ENCODE measurements at regions not wholly inside any gene's neighbourhood (a gene's known extent, or its start where the extent isn't known, plus 50 kb on each side); places are given as distances from the start of the nearest gene placed in this dataset.

- no peaks in the 10 kb centered on the region for H3K4me1 Mint-ChIP-seq (ENCODE audit: unreplicated experiment)
- TF ChIP-seq CTCF (conservative IDR thresholded peaks at IDR 0.05) = no peak
- H3K27me3 Mint-ChIP-seq = no peaks in the 10 kb centered on the region
- H3K9me3 Mint-ChIP-seq = peaks cover 5% of the 10 kb centered on the region
- no peak overlapping the region for H3K4me3 Mint-ChIP-seq
- no peaks in the 10 kb centered on the region for H3K36me3 Mint-ChIP-seq
- DNase-seq (ENCODE audit: extremely low spot score, unreplicated experiment) = no peak
- no peak overlapping the region for H3K27ac Mint-ChIP-seq
Observed at GRCh38 chr12:73374360-73374759, 1102.2 kb downstream of the TRHDE start.

DNA sequence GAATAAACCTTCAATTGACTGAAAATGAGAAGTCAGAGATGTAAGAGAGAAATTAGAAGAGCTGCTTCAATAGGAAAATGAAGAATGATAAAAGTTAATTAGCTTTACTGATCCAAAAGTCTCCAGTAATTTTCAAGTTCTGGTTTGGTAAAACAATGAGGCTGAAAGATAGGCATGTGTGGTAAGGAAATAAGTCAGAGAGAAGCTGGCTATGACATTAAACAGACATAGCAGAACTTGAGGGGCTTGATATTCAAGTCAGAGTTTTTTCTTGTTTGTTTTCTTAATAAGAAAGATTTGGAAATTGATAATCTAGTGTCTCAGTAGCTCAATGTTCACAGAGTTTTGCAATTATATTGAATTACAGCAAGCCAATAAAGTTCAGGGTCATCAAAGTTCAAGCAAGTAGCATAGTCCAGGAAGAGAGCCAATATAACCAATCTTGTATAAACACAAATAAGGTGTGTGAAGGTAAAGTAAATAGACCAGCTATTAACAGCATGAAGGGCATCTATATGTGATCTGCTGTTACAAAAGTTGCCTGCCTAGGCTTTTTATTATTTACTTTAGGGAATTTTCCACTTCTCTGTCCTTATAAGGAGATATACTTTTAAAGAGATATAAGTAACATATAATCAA is 1111.5 kb downstream of the TRHDE start:
- H3K27me3 Mint-ChIP-seq = no peaks in the 10 kb centered on the region
- H3K4me1 Mint-ChIP-seq (ENCODE audit: unreplicated experiment) = peaks cover 19% of the 10 kb centered on the region
- no peaks in the 10 kb centered on the region for H3K9me3 Mint-ChIP-seq
- no peak for TF ChIP-seq CTCF (conservative IDR thresholded peaks at IDR 0.05)
- peak overlapping the region; percentile 5 for H3K27ac Mint-ChIP-seq
- H3K36me3 Mint-ChIP-seq = peaks cover 3% of the 10 kb centered on the region
- DNase-seq (ENCODE audit: extremely low spot score, unreplicated experiment) = no peak
- H3K4me3 Mint-ChIP-seq = peak overlapping the region; percentile 4

DNA sequence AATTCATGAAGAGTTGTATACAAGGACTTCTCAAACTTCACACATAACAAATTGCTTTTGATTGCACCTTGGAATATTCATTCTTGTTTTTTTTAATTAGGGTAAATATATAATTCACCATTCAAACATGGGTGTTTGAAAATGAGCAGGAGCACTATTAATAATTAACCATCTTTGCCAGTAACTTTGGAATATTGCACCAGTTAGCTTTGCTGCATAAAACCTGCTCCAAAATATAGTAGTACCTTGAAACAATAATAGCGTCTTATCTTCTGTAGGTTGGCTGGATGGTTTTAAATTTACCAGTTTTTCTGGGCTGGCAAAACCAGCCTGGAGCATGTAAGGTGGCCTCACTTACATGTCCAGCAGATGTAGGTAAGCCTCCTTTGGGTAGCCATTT is 1112.4 kb downstream of the TRHDE start:
- no peak for TF ChIP-seq CTCF (conservative IDR thresholded peaks at IDR 0.05)
- Mint-ChIP-seq H3K36me3 (peaks cover 3% of the 10 kb centered on the region), H3K27me3 (no peaks in the 10 kb centered on the region), H3K9me3 (no peaks in the 10 kb centered on the region), H3K4me1 (ENCODE audit: unreplicated experiment) (peaks cover 19% of the 10 kb centered on the region), H3K4me3 (no peak overlapping the region), H3K27ac (peak overlapping the region; percentile 44)
- DNase-seq (ENCODE audit: extremely low spot score, unreplicated experiment) = no peak

DNA sequence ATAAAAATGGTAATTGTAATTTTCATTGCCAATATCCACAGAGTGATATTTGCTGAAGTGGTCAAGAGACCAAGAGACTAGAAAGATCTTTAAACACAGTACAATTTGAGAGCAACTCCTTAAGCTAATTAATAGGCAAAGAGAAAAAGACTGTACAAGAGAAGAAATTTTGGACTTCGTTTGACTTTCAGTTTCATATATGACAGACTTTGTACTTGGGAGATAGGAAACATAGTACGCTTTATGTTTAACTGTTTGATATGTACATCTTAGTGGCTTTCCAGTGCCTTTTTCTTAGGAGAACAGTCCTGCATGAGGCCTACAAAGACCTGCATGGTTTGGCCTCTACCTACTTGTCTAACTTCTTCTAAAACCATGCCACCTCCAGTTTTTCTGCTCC is 1118.1 kb downstream of the TRHDE start:
- Mint-ChIP-seq H3K27ac (no peak overlapping the region), H3K4me1 (ENCODE audit: unreplicated experiment) (no peaks in the 10 kb centered on the region), H3K9me3 (no peaks in the 10 kb centered on the region), H3K4me3 (no peak overlapping the region), H3K36me3 (no peaks in the 10 kb centered on the region), H3K27me3 (no peaks in the 10 kb centered on the region)
- no peak for DNase-seq (ENCODE audit: extremely low spot score, unreplicated experiment)
- no peak for TF ChIP-seq CTCF (conservative IDR thresholded peaks at IDR 0.05)

GRCh38 chr12:73413051-73413450 is 1124.6 kb upstream of the ATXN7L3B start:
- H3K27me3 Mint-ChIP-seq = no peaks in the 10 kb centered on the region
- TF ChIP-seq CTCF (conservative IDR thresholded peaks at IDR 0.05) = no peak

GRCh38 chr12:73413974-73414373 is 1123.7 kb upstream of the ATXN7L3B start:
- peaks cover 9% of the 10 kb centered on the region for H3K9me3 Mint-ChIP-seq
- DNase-seq (ENCODE audit: extremely low spot score, unreplicated experiment) = no peak
- H3K4me1 Mint-ChIP-seq (ENCODE audit: unreplicated experiment) = no peaks in the 10 kb centered on the region
- no peak overlapping the region for H3K4me3 Mint-ChIP-seq
- H3K36me3 Mint-ChIP-seq = peaks cover 3% of the 10 kb centered on the region
- TF ChIP-seq CTCF (conservative IDR thresholded peaks at IDR 0.05) = no peak
- no peak overlapping the region for H3K27ac Mint-ChIP-seq
- no peaks in the 10 kb centered on the region for H3K27me3 Mint-ChIP-seq

More at GRCh38 chr12:73413051-73413450, 1124.6 kb upstream of the ATXN7L3B start:
- H3K4me1 Mint-ChIP-seq (ENCODE audit: unreplicated experiment) = no peaks in the 10 kb centered on the region
- no peak overlapping the region for H3K27ac Mint-ChIP-seq
- H3K9me3 Mint-ChIP-seq = peaks cover 9% of the 10 kb centered on the region
- H3K36me3 Mint-ChIP-seq = peaks cover 3% of the 10 kb centered on the region
- no peak for DNase-seq (ENCODE audit: extremely low spot score, unreplicated experiment)
- H3K4me3 Mint-ChIP-seq = no peak overlapping the region

All from type B pancreatic cell (in vitro differentiated cells).